Thyroid gland (tissue), 4 donors: ENCODE measurements at regions not wholly inside any gene's neighbourhood (a gene's known extent, or its start where the extent isn't known, plus 50 kb on each side); places are given as distances from the start of the nearest gene placed in this dataset.

ENCODE experiments used
- CTCF ChIP-seq, 6 experiments: fragments of 200-600 bp in 3 of 6; fragments of 450-650 bp in 3 of 6; sonication (generic) in 3 of 6; IDR thresholded peaks; one replicate each; pipeline ENCODE4 v1.5.1; 2016 to 2019; ENCODE audit warnings: antibody characterized with exemption in 6 of 6, mild to moderate bottlenecking in 2 of 6, inconsistent platforms in 1 of 6, moderate library complexity in 1 of 6
- POLR2A ChIP-seq, 2 donors: fragments of 450-650 bp; IDR thresholded peaks; one replicate each; pipeline ENCODE4 v1.6.1; 2017; ENCODE audit warnings: antibody characterized with exemption in 2 of 2, mild to moderate bottlenecking in 2 of 2, moderate library complexity in 1 of 2

GRCh38 chr7:37516664-37517063 lies 68.0 kb upstream of the ELMO1 start:
- TF ChIP-seq CTCF (IDR thresholded peaks at IDR 0.05) (no peak), POLR2A (IDR thresholded peaks at IDR 0.05) (no peak)
